Suppressor macrophage (primary cell): ENCODE measurements at regions not wholly inside any gene's neighbourhood (a gene's known extent, or its start where the extent isn't known, plus 50 kb on each side); places are given as distances from the start of the nearest gene placed in this dataset.

Experiments
- DNase-seq, 4 experiments: peaks; one replicate each; pipeline ENCODE4 v3.0.0-alpha.2; 2020 to 2022

DNA sequence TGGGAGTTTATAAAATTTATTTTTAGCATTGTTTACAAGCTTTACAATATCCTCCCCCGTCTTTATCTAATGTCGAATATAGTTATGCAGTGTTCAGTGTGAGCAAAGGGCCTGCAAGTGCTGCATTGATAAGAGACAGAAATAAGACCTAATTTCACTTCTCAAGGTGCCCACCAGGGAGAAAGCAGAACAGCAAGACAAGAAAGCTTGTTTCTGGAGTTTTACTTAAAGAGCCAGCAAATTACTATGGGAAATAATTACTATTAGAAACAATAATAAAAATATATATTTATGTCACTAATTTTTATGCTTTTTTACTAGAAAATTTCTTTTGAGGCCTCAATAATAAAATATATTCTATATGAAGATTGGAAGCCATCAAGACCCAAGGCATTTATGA, 2677.7 kb downstream of the ARAP2 start:
- no peak for DNase-seq

DNA sequence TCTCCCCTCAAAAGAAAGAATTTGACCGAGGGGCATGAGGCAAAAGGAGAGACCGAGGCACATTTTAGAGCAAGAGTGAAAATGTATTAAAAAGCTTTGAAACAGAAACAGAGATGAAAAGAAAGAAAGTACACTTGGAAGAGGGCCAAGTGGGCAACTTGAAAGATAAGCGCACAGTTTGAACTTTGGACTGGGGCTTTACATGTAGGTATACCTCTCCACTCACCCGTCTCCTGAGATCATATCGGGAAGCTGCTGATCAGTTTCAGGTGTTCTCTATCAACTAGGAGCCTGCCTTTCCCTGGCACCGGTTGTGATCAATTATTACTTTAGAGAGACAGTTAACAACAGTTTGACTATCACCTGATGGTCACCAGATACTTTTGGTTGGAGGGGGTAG, 2666.5 kb downstream of the ARAP2 start:
- DNase-seq: no peak

DNA sequence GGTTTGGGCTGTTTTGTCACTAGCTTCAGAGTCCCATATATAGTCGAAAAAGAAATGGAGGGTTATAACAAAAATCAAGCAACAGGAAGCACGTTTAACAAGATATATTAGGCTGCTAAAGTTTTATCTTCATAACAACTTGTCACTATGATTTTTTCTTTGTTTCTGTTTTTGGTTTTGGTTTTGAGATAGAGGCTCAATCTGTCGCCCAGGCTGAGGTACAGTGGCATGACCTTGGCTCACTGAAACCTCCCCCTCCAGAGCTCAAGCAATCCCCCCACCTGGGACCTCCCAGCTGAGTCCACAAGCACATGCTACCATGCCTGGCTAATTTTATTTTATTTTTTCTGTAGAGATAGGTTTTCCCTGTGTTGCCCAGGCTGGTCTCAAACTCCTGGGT, 2664.4 kb downstream of the ARAP2 start:
- no peak for DNase-seq

DNA sequence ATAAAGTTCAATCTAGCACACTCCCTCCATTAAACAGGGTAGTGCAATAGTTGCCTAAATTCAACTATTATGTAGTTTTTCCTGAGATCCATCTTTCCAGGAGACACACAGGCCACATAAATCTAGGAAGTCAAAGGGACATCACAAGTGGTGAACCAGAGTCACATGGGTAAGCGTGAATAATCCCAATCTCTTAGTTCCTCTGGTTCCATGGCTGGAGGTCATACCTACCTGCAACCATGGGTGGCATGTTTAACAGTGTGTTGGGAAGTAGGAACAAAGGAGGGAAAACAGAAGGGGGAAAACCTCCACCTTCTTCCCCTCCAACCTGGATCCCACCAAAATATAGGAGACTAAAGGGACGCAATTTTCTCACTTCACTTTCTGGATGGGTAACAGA, 2651.6 kb downstream of the ARAP2 start:
- DNase-seq: no peak

GRCh38 chr4:33606951-33607350, 2637.4 kb downstream of the ARAP2 start:
- DNase-seq: no peak

GRCh38 chr4:33616121-33616520, 2628.2 kb downstream of the ARAP2 start:
- no peak for DNase-seq

- no peak for DNase-seq
Measured at GRCh38 chr4:33625748-33626147, 2618.6 kb downstream of the ARAP2 start.

- DNase-seq: no peak
Measured at GRCh38 chr4:33626221-33626620, 2618.1 kb downstream of the ARAP2 start.

- no peak for DNase-seq
Measured at GRCh38 chr4:33628296-33628695, 2616.0 kb downstream of the ARAP2 start.

DNA sequence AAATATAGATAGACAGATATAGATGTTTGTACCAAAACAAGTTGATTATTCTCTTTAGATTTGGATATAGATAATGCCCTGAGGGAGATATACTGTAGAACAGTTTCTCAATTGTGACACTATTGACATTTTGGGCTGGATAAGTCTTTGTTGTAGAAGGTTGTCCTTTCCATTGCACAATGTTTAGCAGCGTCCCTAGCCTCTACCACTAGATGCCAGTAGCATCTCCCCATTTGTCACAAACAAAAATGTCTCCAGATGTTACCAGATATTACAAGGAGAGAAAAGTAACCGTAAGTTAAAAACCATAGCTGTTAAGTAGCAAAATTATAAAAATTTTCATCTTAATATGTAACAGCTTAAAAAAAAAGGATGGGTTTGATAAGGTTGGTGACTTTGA, 2595.3 kb downstream of the ARAP2 start:
- no peak for DNase-seq

DNA sequence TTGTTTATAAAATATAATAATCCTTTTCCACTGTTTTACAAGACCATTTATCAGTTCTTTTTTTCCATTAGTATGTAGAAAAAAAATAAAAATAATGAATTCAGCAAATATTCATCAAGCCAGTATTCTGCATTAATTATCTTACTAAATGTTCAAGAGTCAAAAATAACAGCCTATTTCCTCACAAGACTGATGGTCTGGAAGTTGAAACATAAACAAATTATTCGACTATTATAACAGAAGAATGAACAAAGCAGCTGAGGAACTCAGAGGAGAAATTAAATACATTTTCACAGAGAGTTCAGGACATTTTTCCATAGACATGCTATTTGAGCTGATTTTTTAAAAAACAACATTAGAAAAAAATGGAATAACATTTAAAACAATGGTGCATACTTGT, 2594.8 kb downstream of the ARAP2 start:
- DNase-seq: no peak

- no peak for DNase-seq
Measured at GRCh38 chr4:33650036-33650435, 2594.3 kb downstream of the ARAP2 start.

GRCh38 chr4:33658971-33659370, 2585.3 kb downstream of the ARAP2 start:
- no peak for DNase-seq

- DNase-seq: no peak
Measured at GRCh38 chr4:33661636-33662035, 2582.7 kb downstream of the ARAP2 start.

- DNase-seq: no peak
Measured at GRCh38 chr4:33685939-33686338, 2558.4 kb downstream of the ARAP2 start.

DNA sequence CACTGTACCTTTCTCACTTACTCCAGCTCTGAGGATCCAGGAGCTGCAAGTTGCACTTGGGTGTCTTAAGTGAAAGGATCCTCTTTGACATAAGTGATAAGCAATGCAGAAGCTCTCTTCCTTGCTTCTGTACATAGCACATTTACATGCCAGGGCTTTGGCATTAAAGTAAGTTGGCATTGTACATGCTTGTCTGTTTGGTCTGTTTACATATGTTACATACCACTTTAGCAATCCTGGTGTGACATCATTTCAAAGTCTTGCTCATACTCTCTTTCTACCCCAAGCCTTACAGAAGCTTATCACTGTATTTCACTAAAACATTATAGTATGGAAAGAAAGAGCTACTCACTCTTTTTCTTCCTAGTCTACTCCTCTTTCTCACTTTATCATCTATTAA, 2548.3 kb downstream of the ARAP2 start:
- DNase-seq: no peak

DNA sequence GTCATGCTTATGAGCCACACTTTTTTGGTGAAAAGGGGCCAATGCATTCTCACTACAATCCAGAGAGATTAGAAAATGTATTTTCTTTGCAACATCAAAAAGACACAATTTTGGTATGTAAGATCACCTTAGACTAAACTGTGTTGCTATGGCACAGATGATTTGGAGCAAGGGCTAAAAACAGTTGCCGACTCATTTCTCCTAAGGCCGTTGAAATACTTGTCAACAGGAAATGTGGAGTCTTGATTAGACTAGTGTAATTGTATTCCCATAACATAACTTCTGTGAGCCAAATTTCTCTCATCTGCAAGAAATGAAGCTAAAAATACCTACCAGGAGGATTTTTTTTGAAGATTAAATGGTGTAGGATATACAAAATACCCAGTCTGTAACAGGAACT, 2547.7 kb downstream of the ARAP2 start:
- DNase-seq: no peak

GRCh38 chr4:33709247-33709646, 2535.1 kb downstream of the ARAP2 start:
- DNase-seq: peak in 2 of 4 experiments; percentile 1

DNA sequence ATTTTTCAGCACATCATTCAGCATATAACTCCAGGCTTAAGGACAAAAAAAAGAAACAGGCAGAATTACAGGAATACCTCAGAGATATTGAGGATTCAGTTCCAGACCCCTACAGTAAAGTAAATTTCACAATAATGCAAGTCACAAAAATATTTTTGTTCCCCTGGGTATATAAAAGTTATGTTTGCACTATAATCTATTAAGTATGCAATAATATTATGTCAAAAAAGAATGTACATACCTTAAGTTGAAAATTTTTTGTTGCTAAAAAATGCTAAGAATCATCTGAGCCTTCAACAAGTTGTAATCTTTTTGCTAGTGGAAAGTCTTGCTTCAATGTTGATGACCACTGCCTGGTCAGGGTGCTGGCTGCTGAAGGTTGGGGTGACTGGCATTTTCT, 2532.5 kb downstream of the ARAP2 start:
- DNase-seq: no peak

DNA sequence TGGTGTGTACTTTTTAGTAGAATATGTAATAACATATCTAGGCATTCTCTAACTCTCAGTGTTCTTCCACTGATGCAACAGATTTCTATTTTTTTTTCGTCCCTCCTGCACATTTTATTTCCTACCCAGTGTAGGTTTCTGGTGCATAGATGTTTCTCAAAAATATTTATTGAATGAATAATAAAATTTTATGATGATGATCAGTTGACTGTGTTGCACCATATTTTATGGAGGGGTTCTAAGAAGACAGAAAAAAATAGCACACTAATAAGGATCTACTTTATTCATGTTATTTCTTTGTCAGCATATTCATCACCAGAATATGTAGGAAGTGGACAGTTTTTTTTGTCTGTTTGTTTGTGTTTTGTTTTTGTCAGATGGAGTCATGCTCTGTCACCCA, 2529.3 kb downstream of the ARAP2 start:
- DNase-seq: no peak

GRCh38 chr4:33715841-33716395, 2528.4 kb downstream of the ARAP2 start:
- DNase-seq: no peak

DNA sequence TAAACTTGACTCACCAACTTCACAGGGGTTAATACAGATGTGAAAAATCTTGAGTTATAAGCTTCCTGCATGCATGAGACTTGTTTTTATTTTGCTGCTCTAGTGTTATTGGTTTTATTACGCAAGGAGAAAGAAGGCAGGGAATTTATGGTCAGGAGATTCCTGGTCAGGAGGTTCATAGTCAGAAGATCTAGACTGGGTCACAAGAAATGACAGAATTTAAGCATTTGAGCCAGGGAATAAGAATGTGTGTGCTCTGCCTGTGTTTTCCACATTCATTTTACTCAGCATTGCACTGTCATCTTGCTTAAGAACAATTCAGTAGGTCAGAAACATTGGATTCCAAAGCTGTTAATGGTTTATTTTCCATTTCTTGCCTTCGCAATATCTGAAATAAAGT, 2522.1 kb downstream of the ARAP2 start:
- DNase-seq: no peak

DNA sequence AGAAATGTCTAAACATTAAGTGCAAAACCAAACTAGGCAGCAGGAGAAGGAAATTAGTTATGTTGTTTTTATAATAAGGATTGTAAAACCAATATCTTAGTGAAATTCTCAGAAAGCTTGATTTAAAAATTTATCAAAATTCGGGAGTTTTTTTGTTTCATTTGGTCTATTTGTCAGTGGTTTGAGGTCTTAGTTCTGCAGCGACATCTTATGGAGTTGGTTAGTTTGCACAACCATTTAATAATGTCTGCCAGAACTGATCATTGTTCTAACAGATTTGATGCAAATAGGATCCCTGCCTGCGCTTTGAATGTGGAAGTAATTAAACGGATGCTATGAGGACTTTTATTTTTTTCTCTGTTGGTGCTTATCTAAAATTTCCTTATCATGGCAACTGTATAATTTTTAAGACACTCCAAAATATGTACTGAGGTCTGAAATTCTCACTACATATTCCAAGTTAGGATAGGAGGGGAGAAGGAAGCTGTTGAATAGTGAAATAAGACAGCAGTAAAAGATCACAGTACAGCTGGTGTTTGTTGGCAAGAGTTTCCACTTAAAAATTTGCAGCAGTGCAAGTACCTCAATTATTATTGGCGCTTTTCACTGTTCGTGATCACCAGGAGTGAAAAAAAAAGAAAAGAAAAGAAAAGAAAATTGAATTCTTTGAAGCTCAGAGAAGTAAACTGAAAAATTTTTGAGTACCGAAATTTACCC, 2521.4 kb downstream of the ARAP2 start:
- DNase-seq: no peak

DNA sequence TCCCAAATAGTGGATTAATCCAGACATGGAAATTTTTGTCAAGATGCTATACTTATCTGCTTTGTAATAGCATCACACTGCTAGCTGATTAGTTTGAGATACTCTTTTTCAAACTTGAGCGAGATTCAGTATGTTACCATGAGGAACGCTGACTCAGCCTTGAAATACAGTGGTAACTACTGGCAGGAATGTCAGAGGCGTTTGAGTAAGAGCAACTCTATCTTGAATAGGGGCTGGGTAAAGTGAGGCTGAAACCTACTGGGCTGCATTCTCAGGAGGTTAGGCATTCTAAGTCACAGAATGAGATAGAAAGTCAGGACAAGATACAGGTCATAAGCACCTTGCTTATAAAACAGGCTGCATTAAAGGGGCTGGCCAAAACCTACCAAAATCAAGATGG, 2519.6 kb downstream of the ARAP2 start:
- no peak for DNase-seq

DNA sequence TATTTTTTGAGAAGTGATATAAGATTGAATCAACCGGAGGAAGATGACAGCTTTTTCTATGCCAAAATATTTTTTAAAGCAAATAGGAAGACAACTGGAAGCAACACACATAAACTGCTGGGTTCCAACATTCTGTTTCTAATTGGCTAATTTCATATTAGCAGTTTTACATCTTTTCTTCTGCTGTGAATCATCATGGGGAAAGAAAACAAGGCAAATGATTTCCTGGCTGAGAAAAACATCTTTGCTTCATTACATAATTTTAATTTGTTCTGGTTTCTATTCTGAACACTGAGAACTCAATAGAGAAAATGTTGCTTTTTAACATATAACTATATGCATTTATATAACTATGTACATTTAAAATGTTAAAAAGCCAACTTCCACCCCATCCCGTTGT, 2518.5 kb downstream of the ARAP2 start:
- DNase-seq: no peak
